GM19395 (cell line): ENCODE measurements at regions not wholly inside any gene's neighbourhood (a gene's known extent, or its start where the extent isn't known, plus 50 kb on each side); places are given as distances from the start of the nearest gene placed in this dataset.

ENCODE experiments used
- ATAC-seq: cut with Tn5 transposase; IDR thresholded peaks from one replicate; pipeline ENCODE4 v1.9.1; 2021; ENCODE audit warnings: mild to moderate bottlenecking, moderate library complexity; ENCODE audit not compliant: unreplicated experiment

- no peak for ATAC-seq
Observed at GRCh38 chr2:12594590-12594989, 122.1 kb upstream of the TRIB2 start.

GRCh38 chr2:12596771-12597170, 120.0 kb upstream of the TRIB2 start:
- ATAC-seq = no peak

- ATAC-seq = no peak
Observed at GRCh38 chr2:12597610-12598009, 119.1 kb upstream of the TRIB2 start.

- ATAC-seq = no peak
Observed at GRCh38 chr2:12602661-12603060, 114.1 kb upstream of the TRIB2 start.

GRCh38 chr2:12603781-12604295, 112.9 kb upstream of the TRIB2 start:
- no peak for ATAC-seq

GRCh38 chr2:12604341-12604740, 112.4 kb upstream of the TRIB2 start:
- ATAC-seq = no peak

- no peak for ATAC-seq
Observed at GRCh38 chr2:12605366-12605765, 111.4 kb upstream of the TRIB2 start.

- no peak for ATAC-seq
Observed at GRCh38 chr2:12605936-12606335, 110.8 kb upstream of the TRIB2 start.

GRCh38 chr2:12606472-12607000, 110.2 kb upstream of the TRIB2 start:
- ATAC-seq = no peak

- no peak for ATAC-seq
Observed at GRCh38 chr2:12607971-12608370, 108.8 kb upstream of the TRIB2 start.

GRCh38 chr2:12610314-12610713, 106.4 kb upstream of the TRIB2 start:
- ATAC-seq = no peak

GRCh38 chr2:12612168-12612567, 104.6 kb upstream of the TRIB2 start:
- no peak for ATAC-seq

- ATAC-seq = no peak
Observed at GRCh38 chr2:12612671-12613070, 104.1 kb upstream of the TRIB2 start.

- no peak for ATAC-seq
Observed at GRCh38 chr2:12613137-12613835, 103.5 kb upstream of the TRIB2 start.

GRCh38 chr2:12615509-12615908, 101.2 kb upstream of the TRIB2 start:
- no peak for ATAC-seq

- ATAC-seq = no peak
Observed at GRCh38 chr2:12616456-12617156, 100.1 kb upstream of the TRIB2 start.

GRCh38 chr2:12617366-12617765, 99.4 kb upstream of the TRIB2 start:
- no peak for ATAC-seq

- no peak for ATAC-seq
Observed at GRCh38 chr2:12617853-12618252, 98.9 kb upstream of the TRIB2 start.

- no peak for ATAC-seq
Observed at GRCh38 chr2:12618576-12618975, 98.2 kb upstream of the TRIB2 start.

- no peak for ATAC-seq
Observed at GRCh38 chr2:12619975-12620374, 96.8 kb upstream of the TRIB2 start.

- ATAC-seq = no peak
Observed at GRCh38 chr2:12620759-12621158, 96.0 kb upstream of the TRIB2 start.

GRCh38 chr2:12623051-12623450, 93.7 kb upstream of the TRIB2 start:
- ATAC-seq = no peak
